GM23338 (cell line): ENCODE measurements at regions not wholly inside any gene's neighbourhood (a gene's known extent, or its start where the extent isn't known, plus 50 kb on each side); places are given as distances from the start of the nearest gene placed in this dataset.

Source experiments
- ATAC-seq: fragments of 200-7000 bp; cut with Tn5 transposase; 3 replicates; pipeline ENCODE4 v1.9.1; 2020
- DNase-seq: peaks from one replicate; pipeline ENCODE4 v3.0.0-alpha.2; 2015; ENCODE audit warnings: low spot score
- H2AFZ ChIP-seq: fragments of 200-600 bp; sonication (generic); 2 replicates; pipeline ENCODE4 v1.8.0; 2016; ENCODE audit warnings: antibody characterized with exemption, mild to moderate bottlenecking, moderate library complexity
- H3F3A ChIP-seq: fragments of 200-600 bp; sonication (generic); replicated peaks from 2 replicates; pipeline ENCODE4 v1.8.0; 2017; ENCODE audit warnings: antibody characterized with exemption, mixed run types, low read depth
- H3K27ac ChIP-seq: fragments of 200-600 bp; sonication (generic); 2 replicates; pipeline ENCODE4 v1.6.1; 2016; ENCODE audit warnings: low read depth
- H3K27me3 ChIP-seq: fragments of 200-600 bp; sonication (generic); 2 replicates; pipeline ENCODE4 v1.8.0; 2016; ENCODE audit warnings: mild to moderate bottlenecking, mixed run types, moderate library complexity; ENCODE audit not compliant: insufficient read depth
- H3K36me3 ChIP-seq: fragments of 200-600 bp; sonication (generic); 2 replicates; pipeline ENCODE4 v1.8.0; 2016; ENCODE audit warnings: mild to moderate bottlenecking; ENCODE audit not compliant: insufficient read depth
- H3K4me1 ChIP-seq: fragments of 200-600 bp; sonication (generic); 2 replicates; pipeline ENCODE4 v1.8.0; 2016; ENCODE audit warnings: mild to moderate bottlenecking, moderate library complexity; ENCODE audit not compliant: insufficient read depth
- H3K4me2 ChIP-seq: fragments of 200-600 bp; sonication (generic); 2 replicates; pipeline ENCODE4 v1.7.1; 2017; ENCODE audit warnings: mixed run types
- H3K4me3 ChIP-seq: fragments of 200-600 bp; sonication (generic); 2 replicates; pipeline ENCODE4 v1.6.1; 2016; ENCODE audit warnings: mixed run types
- H3K79me2 ChIP-seq: fragments of 200-600 bp; sonication (generic); replicated peaks from 2 replicates; pipeline ENCODE4 v1.8.0; 2017; ENCODE audit warnings: mild to moderate bottlenecking; ENCODE audit not compliant: insufficient read depth
- H3K9me2 ChIP-seq: fragments of 200-600 bp; sonication (generic); 2 replicates; pipeline ENCODE4 v1.8.0; 2017; ENCODE audit not compliant: insufficient read depth
- H4K20me1 ChIP-seq: fragments of 200-600 bp; sonication (generic); replicated peaks from 2 replicates; pipeline ENCODE4 v1.8.0; 2017; ENCODE audit warnings: mild to moderate bottlenecking; ENCODE audit not compliant: insufficient read depth
- H3K27ac Mint-ChIP-seq: 2 replicates; pipeline ENCODE4 v1.8.0; 2020; ENCODE audit warnings: inconsistent platforms, mild to moderate bottlenecking, moderate library complexity, mixed read lengths
- H3K27me3 Mint-ChIP-seq: 3 replicates; pipeline ENCODE4 v1.8.0; 2022; ENCODE audit warnings: low read depth, mild to moderate bottlenecking, moderate library complexity, mixed read lengths, inconsistent platforms; ENCODE audit not compliant: insufficient read depth, poor library complexity
- H3K36me3 Mint-ChIP-seq: 3 replicates; pipeline ENCODE4 v1.8.0; 2021; ENCODE audit warnings: low read depth, mild to moderate bottlenecking, inconsistent platforms, moderate library complexity, mixed read lengths
- H3K4me1 Mint-ChIP-seq: 3 replicates; pipeline ENCODE4 v1.8.0; 2020; ENCODE audit warnings: mild to moderate bottlenecking, inconsistent platforms, mixed read lengths
- H3K4me3 Mint-ChIP-seq: 3 replicates; pipeline ENCODE4 v1.8.0; 2021; ENCODE audit warnings: moderate library complexity, mild to moderate bottlenecking, inconsistent platforms, mixed read lengths
- H3K9me3 Mint-ChIP-seq: 3 replicates; pipeline ENCODE4 v1.8.0; 2020; ENCODE audit warnings: moderate library complexity, mild to moderate bottlenecking, inconsistent platforms, mixed read lengths
- CREB1 ChIP-seq: fragments of 250-450 bp; sonication (Bioruptor Pico); IDR thresholded peaks from 2 replicates; pipeline ENCODE4 v1.5.0; 2020; ENCODE audit warnings: low read depth, mild to moderate bottlenecking, moderate library complexity
- EZH2phosphoT487 ChIP-seq: fragments of 200-600 bp; sonication (generic); IDR thresholded peaks from one replicate; pipeline ENCODE4 v1.8.1; 2018; ENCODE audit warnings: antibody characterized with exemption; ENCODE audit not compliant: unreplicated experiment
- JUNB ChIP-seq: IDR thresholded peaks from one replicate; pipeline ENCODE4 v1.6.1; 2016; ENCODE audit warnings: antibody characterized with exemption; ENCODE audit not compliant: unreplicated experiment
- NANOG ChIP-seq: IDR thresholded peaks from 2 replicates; pipeline ENCODE4 v1.6.1; 2016; ENCODE audit warnings: antibody characterized with exemption, borderline replicate concordance
- POLR2AphosphoS5 ChIP-seq: IDR thresholded peaks from 2 replicates; pipeline ENCODE4 v1.6.1; 2016; ENCODE audit warnings: antibody characterized with exemption, low read depth
- STAT1 ChIP-seq: IDR thresholded peaks from one replicate; pipeline ENCODE4 v1.6.1; 2016; ENCODE audit warnings: antibody characterized with exemption; ENCODE audit not compliant: unreplicated experiment
- ZNF114 ChIP-seq: fragments of 250-450 bp; sonication (Bioruptor Pico); IDR thresholded peaks from 2 replicates; pipeline ENCODE4 v1.5.0; 2020; ENCODE audit warnings: mild to moderate bottlenecking, moderate library complexity
- ZNF331 ChIP-seq: fragments of 250-450 bp; sonication (Bioruptor Pico); IDR thresholded peaks from 2 replicates; pipeline ENCODE4 v1.5.0; 2020; ENCODE audit warnings: low read depth, mild to moderate bottlenecking, moderate library complexity
- ZNF462 ChIP-seq: fragments of 250-450 bp; sonication (Bioruptor Pico); IDR thresholded peaks from 2 replicates; pipeline ENCODE4 v1.5.0; 2020; ENCODE audit warnings: mild to moderate bottlenecking, moderate library complexity

- TF ChIP-seq ZNF462 (CRISPR knock-in tag), result no peak
- TF ChIP-seq ZNF331 (CRISPR knock-in tag), result no peak
- no peak for TF ChIP-seq CREB1 (CRISPR knock-in tag)
These were observed 145.9 kb upstream of the GHR start (continued) for GRCh38 chr5:42277293-42277692.

GRCh38 chr5:42284584-42284983, 138.7 kb upstream of the GHR start:
- Mint-ChIP-seq H3K4me1 (no peaks in the 10 kb centered on the region; the same call in 2 of the 3 replicates), H3K27ac (no peak overlapping the region), H3K9me3 (peaks cover 17% of the 10 kb centered on the region; the same call in 2 of the 3 replicates), H3K36me3 (no peaks in the 10 kb centered on the region), H3K4me3 (no peak overlapping the region), H3K27me3 (peaks cover 2% of the 10 kb centered on the region)
- no peaks in the 10 kb centered on the region for H3F3A ChIP-seq
- no peak overlapping the region for H3K4me3 ChIP-seq
- H3K4me1 ChIP-seq, result no peaks in the 10 kb centered on the region
- no peaks in the 10 kb centered on the region for H3K9me2 ChIP-seq
- DNase-seq, result no peak
- H3K36me3 ChIP-seq, result no peaks in the 10 kb centered on the region
- ATAC-seq, result no peak
- H3K79me2 ChIP-seq, result no peaks in the 10 kb centered on the region
- no peak overlapping the region for H3K27ac ChIP-seq
- H3K4me2 ChIP-seq, result no peak overlapping the region
- no peak overlapping the region for H2AFZ ChIP-seq
- no peaks in the 10 kb centered on the region for H4K20me1 ChIP-seq
- H3K27me3 ChIP-seq, result no peaks in the 10 kb centered on the region
- TF ChIP-seq STAT1, result no peak
- no peak for TF ChIP-seq CREB1 (CRISPR knock-in tag)
- no peak for TF ChIP-seq POLR2AphosphoS5
- no peak for TF ChIP-seq ZNF331 (CRISPR knock-in tag)
- TF ChIP-seq ZNF114 (CRISPR knock-in tag), result no peak
- no peak for TF ChIP-seq JUNB
- no peak for TF ChIP-seq NANOG
- no peak for TF ChIP-seq ZNF462 (CRISPR knock-in tag)
- no peak for TF ChIP-seq EZH2phosphoT487
